Stimulated activated CD8-positive, alpha-beta memory T cell treated with anti-CD3 and anti-CD28 coated beads, Interleukin-2, amount 100 ng/mL, for 1 hour (primary cell): ENCODE measurements at regions not wholly inside any gene's neighbourhood (a gene's known extent, or its start where the extent isn't known, plus 50 kb on each side); places are given as distances from the start of the nearest gene placed in this dataset.

Experiments used
- DNase-seq, 2 donors: peaks; one replicate each; pipeline ENCODE4 v3.0.0-alpha.2; 2020; ENCODE audit warnings: low read depth in 2 of 2

DNA sequence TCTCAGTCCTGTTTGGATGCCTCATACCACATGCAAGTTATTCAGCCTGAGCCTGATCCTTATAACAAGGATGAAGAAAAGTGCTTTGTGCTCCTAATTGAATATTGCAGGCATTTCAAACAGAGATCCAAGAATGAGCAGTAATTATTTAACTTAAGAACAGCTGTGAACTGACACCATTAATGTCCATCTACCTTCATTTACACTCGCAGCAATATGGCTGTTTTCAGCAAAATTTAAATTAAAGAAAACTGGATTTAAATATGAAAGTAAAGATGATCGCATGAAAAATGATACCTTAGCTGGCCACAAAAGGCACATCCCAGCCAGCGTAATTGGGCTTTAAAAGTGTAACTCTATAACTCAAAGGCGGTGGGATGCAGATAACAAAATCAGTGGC is 466.3 kb downstream of the GALC start:
- DNase-seq = no peak

DNA sequence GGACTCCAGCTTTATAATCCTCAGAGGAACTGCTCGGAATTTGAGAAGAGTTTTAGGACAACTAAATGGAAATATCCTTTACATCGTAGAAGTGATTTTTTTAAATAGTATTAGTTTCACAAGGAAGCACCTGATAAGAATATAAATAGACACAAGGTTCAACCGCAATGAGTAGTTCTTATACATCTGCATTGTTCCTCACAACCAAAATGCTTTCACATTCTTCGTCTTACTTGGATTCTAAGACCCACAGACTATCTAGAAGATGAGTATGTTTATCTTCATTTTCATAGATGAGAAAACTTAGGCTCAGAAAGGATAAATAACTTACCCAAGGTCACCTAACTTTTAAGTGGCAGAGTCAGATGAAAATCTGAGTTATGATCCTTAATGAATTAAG is 469.0 kb downstream of the GALC start:
- no peak for DNase-seq

DNA sequence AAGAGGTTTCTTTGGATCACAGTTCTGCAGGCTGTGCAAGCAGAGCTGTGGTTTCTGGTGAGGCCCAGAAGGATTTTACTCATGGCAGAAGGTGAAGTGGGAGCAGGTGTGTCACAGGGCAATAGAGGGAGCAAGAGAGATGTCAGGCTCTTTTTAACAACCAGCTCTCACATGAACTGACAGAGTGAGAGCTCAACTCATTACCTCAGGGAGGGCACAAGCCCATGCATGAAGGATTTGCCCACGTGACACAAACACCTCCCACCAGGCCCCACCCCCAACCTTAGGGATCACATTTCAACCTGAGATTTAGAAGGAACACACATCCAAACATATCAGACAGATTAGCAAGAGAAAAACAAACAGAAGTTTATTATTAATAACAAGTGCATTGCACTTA is 470.4 kb downstream of the GALC start:
- no peak for DNase-seq

DNA sequence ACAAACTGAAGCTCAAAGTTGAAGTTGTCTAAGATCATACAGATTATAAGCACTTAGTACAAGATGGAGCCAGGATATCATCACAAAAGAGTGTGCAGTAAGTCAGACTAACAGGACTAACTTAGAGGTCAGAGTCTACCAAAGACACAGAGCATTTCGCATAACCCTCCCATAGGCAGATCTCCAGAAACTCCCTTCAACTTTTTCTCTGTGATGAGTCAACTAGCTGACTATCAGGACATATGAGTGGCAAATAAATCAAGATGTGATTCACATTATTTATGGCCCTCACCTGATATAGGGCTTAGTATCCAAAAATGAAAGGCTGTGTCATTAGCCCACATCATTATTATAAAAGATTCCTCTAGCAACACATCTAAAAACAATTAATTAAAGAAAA is 484.6 kb downstream of the GALC start:
- no peak for DNase-seq

DNA sequence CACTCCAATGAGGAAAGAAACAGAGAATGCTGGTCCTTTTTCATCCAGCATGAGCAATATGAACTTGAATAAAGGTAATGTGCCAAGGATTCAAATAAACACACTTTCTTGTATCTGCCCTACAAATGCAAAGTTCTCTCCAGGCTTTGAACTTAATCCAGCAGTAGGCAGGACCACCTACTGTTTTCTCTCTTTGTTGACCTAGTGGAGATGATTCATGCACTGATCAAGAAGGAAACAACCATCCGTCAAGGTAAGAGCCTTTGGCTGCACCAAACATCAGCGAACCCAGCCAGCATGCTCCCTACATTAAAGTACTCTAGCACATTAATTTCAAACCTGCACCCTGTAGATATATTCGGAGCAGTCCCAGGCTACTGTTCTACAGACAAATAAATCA is 489.3 kb downstream of the GALC start:
- no peak for DNase-seq

DNA sequence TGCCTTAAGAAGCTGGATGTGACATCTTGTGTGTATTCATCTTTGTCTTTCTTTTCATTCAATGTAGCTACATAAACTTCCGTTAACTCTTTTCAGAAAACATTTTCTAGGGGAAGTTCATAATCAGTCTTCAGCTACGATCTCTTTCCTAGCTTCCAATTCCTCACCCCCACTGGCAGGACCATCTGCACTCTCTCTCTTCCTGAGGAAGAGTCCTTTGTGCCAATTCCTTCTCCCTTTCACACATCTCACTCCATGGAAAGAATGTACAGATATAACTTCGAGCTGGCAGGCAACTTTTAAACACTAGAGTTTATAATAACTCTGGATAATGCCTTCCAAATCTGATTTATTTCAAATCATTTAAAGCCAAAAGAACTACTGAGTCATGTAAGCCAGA is 495.7 kb downstream of the GALC start:
- no peak for DNase-seq

DNA sequence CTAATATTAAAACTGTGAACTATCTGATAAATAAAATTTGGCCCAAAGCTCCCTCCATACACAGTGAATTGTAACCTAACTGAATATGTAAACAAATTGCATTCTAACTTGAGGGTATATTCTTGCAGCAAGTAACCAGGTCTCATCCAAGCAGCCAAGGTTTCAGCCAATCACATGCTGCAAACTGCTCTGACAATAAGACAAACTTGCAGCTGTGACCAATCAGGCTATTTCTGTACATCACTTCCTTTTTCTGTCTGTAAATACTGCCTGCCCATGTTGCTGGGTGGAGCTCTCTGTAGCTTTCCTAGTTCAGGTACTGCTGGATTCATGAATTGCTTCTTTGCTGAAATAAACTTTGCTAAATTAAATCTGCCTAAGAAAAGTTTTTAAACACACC is 499.0 kb downstream of the GALC start:
- no peak for DNase-seq

DNA sequence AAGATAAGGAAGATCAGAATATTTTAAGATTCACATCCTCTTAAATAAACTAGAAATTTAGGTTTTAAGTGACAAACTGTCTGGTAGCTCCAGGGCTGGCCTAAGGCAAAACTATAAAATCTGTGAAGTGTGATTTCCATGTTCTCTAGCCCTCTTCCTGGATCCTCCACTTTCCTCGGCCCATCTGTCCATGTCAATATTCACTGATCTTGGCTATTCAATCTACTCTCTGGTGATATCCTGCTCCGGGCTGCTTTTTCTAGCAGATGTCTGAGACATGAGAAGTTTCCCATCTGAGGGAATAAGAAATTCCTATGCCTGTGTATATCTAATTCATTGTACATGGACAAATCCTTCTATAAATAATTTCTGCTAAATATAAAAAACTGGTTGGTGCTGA is 500.4 kb downstream of the GALC start:
- no peak for DNase-seq

DNA sequence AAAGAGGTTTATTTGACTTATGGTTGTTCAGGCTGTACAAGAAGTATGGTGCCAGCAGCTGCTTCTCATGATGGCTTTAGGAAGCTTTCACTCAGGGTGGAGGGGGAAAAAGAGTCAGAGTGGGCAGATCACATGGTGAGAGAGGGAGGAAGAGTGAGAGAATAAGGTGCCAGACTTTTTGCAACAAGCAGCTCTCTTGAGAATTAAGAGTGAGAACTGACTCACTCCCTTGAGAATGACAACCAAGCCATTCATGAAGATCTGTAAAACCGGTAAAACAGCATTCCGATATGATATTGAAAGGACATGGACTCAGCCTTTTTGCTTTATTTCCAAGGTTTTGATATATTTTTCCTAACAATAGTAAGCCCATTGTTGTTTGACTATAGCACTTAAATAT is 501.2 kb downstream of the GALC start:
- DNase-seq = no peak

DNA sequence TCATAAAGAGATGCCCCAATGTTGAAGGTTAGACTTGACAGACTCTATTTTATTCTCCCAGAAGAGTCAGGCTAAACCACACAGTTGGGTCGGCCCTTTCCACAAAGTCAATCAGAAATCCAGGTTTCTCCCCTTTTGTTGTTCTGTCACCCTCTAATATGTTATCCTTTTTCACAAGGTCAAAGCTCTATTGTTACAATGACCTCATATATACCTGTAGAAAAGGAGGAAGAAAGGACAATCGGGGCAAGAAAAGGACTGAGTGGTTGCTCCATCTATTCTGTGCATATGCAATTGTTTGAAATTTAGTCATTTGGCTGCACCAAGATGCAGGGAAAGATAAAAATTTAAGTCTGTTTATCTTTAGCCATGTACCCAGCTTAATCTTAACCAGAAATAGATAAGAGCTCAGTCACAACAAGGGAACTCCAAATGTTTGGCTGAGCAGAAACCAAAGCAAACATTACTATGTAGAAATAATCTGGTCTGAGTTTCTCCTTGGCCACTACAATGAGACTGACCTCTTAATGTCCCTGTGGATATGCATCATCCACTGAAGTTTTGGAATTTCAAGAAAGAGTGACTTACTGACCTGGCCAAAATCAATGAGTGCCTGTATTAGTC is 503.7 kb downstream of the GALC start:
- DNase-seq = no peak

DNA sequence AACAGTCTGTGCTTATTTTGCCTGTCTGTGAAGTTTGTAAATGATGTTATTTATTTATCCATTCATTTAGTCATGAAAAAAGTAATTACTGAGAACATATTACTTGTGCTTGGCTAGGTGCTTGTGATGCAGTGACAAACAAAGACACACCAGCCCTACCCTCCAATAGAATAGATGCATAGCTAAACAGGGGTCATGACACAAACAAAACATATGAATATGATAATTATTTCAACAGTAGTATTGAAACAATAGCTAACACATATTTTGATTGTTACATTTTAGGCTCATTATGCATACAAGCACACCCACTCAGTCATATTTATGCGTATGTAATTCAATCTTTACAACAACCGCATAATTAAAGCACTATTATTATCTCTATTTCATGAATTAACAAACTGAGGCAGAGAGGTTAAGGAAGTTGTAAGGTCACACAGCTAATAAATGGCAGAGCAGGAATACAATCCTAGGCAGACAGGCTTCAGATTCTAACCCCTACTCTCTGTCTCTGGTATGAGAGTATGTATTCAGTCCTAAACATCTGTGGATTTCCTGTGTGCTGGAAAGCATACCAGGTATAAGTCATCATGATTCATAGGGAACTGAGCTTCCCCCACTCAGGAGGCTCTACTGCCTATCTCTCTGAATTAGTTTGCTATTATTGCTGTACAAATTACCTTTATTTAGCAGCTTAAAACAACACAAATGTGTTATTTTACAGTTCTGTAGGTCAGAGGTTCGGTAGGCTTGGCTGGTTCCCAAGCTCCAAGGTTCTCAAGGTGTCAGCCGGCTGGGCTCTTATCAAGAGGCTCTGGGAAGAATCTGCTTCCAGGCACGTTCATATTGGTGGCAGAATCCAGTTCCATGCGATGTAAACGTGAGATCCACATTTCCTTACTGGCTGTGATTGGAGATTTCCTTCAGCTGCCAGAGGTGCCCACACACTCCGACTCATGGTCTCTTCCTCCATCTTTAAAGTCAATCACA is 509.4 kb downstream of the GALC start:
- no peak for DNase-seq

DNA sequence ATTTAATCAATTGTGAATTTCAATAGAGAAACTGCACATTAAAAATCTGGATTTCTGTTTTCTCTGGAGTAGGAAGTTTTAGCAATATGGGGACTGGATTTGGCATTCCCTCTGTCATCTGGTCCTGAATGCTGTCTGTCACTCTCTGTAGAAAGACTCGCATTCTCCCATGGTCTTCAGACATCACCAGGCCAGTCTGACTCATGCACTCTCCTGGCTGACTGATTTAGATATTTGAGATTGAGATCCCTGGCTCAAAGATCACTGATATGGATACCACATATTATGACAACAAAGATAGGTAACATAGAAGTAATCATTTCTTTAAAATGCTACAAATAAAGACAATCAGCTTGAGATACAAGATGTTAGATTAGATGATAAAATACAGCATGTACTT is 524.5 kb downstream of the GALC start:
- DNase-seq = no peak

DNA sequence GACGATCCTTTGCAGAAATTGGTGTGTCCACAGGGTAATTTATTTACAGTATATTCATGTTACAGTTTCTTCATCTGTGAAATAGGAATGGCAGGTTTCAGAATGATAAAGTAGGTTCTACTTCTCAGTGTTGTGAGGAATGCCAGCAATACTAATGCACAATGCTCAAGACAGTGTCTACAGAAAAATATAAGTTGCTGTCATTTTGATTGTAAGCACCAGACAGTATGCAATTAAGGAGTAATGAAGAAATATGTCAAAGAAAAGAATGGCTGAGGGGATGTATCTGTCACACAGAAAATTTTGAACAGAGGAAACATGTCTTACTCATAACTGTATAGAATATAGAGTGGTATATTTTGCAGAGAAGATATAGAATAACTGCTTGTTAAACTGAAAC is 525.4 kb downstream of the GALC start:
- no peak for DNase-seq

DNA sequence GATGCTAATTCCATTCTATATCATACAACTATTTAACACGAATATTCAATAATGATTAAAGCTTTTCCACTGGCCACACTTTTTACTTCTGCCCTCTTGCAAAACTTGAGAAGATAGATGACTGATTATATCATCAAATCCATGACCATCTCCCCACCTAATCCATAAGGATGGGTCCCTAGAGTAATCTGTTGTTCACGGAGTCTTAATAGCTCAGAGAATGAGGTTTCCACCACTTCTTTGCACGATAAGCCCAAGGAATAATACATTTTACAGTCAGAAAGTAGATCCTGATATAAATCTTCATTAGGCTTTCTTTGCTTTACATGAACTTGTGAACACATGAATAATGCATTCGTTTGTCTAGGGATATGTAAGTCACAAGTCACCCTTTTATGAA is 527.2 kb downstream of the GALC start:
- no peak for DNase-seq

DNA sequence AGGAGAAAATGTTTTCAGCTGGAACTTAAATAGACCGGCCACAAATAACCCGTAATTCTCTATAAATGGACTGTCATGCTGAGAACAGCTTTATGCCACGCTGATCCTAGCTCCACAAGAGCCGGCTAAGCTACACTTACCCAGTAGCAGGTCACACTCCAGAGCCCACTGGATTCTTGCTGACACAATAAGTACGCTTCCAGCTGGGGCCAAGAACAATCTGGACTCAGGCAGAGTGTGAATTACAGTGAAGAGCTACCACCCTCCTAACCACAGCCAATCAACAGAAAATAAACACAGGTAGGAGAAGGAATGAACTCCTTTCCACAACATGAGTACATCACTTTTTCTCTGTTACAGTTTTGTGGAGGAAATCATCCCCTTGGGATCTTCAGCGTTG is 531.3 kb downstream of the GALC start:
- no peak for DNase-seq

DNA sequence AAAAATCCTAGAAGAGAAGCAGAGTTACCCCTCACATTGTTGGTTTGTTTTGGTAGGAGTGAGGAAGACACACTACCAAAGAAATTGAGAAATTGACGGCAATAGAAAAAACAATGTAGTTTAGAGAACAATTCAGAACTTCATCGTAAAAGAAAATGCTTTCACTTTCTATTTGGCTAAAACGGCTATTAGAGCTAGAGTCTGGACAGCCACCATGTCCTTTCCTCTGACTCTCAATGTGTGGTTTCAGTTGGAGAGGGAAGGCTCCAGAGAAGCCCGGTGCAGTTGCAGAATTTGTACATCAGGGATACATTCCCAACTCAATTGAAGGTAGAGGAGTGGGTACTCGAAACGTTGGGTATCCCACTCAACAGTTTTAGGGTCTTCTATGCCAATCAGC is 535.3 kb downstream of the GALC start:
- no peak for DNase-seq

DNA sequence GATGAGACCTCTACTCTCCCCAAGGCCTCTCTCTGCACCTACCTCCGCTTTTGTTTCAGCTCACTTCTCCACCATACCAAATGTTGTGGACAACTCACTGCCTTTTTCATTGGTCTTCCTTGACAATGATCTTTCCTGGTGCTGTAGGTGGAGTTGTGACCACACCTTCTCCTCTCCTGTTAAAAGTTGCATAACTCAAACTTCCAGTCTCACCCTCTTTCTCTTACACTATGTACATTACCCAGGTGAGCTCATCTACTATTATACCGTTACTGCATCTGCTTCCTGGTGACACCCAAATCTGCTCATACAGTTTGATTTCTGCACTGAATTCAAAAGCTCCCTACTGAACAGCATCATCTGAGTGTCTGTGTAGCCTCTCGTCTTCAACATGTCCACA is 542.8 kb downstream of the GALC start:
- DNase-seq = no peak

DNA sequence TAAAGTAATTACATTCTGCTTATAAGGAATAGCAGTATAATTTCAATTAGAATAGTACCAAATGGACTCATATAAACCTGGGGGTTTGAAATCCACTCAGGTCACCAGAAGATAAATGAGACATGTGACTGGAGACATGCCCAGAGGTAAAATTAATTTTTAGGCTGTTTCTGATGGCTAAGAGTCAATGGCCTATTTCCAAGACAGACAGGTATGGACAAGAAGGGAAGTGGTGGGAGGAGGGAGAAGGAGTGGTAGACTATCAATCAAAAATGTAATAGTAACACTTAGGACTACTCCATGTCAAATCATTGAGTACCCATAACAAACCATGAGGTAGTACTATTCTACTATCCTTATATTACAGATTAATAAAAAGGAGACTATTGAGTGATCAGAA is 544.0 kb downstream of the GALC start:
- no peak for DNase-seq

DNA sequence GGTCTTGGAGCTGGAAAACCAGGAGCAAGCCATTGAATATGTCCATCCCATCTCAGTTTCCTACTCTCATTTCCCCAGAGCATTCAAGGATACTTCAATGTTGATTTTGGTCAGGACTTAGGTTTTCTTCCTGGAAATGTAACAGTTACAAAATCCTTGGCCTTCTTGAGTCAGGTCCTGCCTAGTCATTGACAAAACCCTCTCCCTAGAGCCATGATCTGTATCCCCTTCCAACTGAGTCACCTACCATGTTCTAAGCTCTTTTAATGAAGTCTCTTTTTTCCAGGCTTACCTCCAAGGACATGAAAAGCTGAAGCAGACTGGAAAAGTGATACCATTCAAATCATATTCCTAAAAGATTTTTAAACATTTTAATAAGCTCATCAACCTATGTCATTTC is 549.2 kb downstream of the GALC start:
- DNase-seq = no peak

DNA sequence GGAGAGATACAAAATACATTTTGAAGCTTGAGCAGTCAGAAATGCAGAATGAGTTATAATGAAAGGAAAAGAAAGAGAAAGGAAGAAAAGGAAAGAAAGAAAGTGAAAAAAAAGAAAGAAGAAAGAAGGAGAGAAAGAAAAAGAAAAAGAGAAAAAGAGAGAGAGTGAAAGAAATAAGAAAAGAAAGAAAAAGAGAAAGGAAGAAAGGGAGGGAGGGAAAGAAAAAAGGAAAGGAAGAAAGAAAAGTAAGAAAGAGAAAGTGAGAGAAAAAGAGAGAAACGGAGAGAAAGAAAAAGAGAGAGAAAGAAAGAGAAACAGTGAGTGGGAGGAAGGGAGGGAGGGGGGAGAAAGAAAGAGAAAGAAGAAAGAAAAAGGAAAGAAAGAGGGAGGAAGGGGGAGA is 549.9 kb downstream of the GALC start:
- no peak for DNase-seq

DNA sequence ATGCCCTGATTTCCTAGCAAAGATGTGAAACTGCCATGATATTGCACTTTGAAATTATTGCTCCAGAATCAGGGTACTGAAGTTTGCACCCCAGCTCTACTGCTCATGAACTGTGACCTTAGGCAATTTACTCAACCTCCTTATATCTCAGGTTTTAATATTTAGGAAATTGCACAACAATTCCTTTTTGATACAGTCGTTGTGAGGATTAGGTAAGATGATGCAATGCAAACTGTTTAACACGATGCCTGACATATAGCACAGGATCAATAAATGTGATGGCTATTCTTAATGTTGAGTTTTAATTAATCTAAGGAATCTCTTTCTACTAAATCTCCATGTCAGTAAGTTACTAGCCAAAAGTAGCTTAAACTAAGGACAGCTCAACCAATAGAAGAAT is 555.8 kb downstream of the GALC start:
- no peak for DNase-seq

DNA sequence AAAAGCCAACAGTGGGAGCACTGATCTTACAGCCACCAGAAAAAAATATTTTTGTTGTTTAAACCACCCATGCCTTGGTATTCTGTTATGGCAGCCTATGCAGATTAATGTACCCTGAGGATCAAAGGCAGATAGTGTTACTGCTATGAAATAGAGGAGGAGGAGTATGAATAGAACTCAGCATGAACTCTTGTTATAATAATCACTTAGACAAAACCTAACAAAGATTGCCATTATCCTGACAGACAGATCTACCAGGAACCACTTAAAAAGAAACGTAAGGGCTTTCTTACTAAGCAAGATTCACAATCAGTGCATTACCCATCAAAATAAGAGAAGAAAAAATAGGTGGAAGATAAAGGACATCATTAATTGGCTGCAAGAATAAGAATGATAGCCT is 558.3 kb downstream of the GALC start:
- DNase-seq = no peak

DNA sequence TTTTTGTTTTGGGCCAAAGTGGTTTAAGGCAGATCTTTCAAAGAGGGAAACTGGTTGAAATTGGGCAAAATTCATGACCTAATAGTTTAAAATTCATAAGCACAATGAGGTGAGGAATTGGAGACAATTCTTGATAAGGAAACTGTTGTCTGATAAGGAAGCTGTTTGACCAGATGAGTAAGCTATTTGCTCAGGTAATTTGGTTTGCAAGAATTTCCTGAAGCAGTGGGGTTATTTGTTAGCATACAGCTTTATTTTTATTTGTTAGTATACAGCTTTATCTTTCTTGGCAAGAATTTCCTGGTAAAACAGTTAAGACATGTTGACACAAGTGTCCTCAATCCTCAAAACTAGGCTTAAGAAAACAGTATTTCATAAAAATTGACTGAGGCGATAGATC is 559.0 kb downstream of the GALC start:
- no peak for DNase-seq

DNA sequence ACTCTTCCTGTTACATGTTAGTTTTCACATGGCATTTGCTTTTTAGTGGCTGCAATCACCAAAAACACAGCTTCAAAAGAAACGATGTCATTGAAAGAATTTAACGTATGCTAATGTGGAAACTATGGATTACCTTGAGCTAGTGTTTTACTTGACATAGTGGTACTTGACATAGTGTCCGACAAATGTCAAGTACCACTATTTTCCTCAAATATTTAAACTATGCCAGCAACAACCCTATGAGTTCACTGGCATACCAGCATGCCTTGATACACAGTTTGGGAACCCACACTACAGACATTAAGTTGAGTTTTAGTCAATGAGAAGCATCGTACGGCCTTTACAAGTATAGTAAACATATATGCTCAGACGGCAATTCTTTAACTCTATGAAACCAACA is 560.3 kb downstream of the GALC start:
- DNase-seq = no peak
